Urinary bladder (tissue), 3 donors: ENCODE measurements at regions not wholly inside any gene's neighbourhood (a gene's known extent, or its start where the extent isn't known, plus 50 kb on each side); places are given as distances from the start of the nearest gene placed in this dataset.
"Not testable (repeated sequence)": the region's sequence is repeated elsewhere in the genome, so short reads cannot be mapped to it uniquely, and the experiment has no call there.

Experiments used
- DNase-seq: peaks from one replicate; pipeline ENCODE4 v3.0.0-alpha.2; 2015; ENCODE audit errors: extremely low spot score
- H3K27ac ChIP-seq: one replicate; pipeline ENCODE4 v1.5.1; 2013; ENCODE audit warnings: low read depth, mild to moderate bottlenecking, moderate library complexity
- H3K36me3 ChIP-seq: one replicate; pipeline ENCODE4 v1.6.1; 2013; ENCODE audit warnings: mild to moderate bottlenecking, moderate library complexity; ENCODE audit not compliant: insufficient read depth
- H3K4me1 ChIP-seq: one replicate; pipeline ENCODE4 v1.6.1; 2013; ENCODE audit warnings: mild to moderate bottlenecking, moderate library complexity; ENCODE audit not compliant: insufficient read depth
- H3K4me3 ChIP-seq: one replicate; pipeline ENCODE4 v1.5.1; 2013; ENCODE audit warnings: low read depth, low read length
- WGBS: extraction: QIAGEN DNeasy Blood & Tissue Kit; methylation state at CpG from one replicate; pipeline ENCODE4 v1.1.7; 2013; 5-methylcytosine and 5-hydroxymethylcytosine counted together
- donor health status: healthy with polysubstance abuse.
- donor health status: healthy.

DNA sequence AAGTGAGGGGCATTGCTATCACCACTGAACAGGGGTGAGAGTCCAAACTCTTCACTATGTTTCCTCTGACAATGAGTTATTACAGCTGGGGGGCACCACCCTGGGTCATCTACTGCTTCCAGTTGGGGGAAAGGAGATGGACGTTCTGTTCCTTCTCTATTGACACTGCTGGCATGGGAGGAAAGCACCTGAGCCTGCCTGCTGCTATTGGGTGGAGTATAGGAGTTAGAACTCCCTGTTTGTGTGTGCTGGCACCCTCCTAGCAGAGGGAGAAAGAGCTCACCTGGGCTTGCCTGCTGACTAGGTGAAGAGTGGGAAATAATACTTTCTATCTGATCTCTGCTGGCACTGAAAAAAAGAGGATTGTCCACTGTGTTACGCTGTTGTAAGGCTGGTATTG is 163.8 kb downstream of the MSN start:
- WGBS = 60% methylated on average over 2 of the region's 2 CpGs
- H3K27ac ChIP-seq = no peak overlapping the region
- no peak overlapping the region for H3K4me3 ChIP-seq
- DNase-seq = no peak
- no peaks in the 10 kb centered on the region for H3K36me3 ChIP-seq
- no peaks in the 10 kb centered on the region for H3K4me1 ChIP-seq

DNA sequence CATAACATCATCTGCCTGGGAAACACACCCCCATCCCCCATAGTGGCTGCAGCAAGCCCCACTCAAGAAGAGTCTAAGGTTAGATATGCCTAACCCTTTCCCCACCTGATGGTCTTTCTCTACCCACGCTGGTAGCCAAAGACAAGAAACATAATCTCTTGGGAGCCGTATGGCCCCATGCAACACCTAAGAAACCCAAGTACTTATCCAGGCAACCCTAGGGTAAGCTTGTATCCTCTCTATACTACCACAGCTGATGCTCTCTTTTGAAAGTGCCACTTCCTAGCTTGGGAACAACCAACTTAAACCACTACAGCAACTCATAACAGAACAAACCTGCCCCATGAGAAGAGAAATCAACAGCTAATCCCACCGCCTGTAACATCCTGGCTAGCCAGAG is 161.1 kb downstream of the MSN start:
- no peak for DNase-seq
- WGBS = 88% methylated on average over 3 of the region's 3 CpGs
- H3K36me3 ChIP-seq = no peaks in the 10 kb centered on the region
- H3K27ac ChIP-seq = no peak overlapping the region
- no peaks in the 10 kb centered on the region for H3K4me1 ChIP-seq
- no peak overlapping the region for H3K4me3 ChIP-seq

DNA sequence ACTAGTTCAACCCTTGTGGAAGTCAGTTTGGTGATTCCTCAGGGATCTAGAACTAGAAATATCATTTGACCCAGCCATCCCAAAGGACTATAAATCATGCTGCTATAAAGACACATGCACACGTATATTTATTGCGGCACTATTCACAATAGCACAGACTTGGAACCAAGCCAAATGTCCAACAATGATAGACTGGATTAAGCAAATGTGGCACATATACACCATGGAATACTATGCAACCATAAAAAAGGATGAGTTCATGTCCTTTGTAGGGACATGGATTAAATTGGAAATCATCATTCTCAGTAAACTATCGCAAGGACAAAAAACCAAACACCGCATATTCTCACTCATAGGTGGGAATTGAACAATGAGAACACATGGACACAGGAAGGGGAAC is 157.8 kb downstream of the MSN start:
- 89% methylated on average over 4 of the region's 4 CpGs for WGBS
- not testable (repeated sequence) for H3K4me1 ChIP-seq, H3K36me3 ChIP-seq, H3K4me3 ChIP-seq, H3K27ac ChIP-seq, DNase-seq

DNA sequence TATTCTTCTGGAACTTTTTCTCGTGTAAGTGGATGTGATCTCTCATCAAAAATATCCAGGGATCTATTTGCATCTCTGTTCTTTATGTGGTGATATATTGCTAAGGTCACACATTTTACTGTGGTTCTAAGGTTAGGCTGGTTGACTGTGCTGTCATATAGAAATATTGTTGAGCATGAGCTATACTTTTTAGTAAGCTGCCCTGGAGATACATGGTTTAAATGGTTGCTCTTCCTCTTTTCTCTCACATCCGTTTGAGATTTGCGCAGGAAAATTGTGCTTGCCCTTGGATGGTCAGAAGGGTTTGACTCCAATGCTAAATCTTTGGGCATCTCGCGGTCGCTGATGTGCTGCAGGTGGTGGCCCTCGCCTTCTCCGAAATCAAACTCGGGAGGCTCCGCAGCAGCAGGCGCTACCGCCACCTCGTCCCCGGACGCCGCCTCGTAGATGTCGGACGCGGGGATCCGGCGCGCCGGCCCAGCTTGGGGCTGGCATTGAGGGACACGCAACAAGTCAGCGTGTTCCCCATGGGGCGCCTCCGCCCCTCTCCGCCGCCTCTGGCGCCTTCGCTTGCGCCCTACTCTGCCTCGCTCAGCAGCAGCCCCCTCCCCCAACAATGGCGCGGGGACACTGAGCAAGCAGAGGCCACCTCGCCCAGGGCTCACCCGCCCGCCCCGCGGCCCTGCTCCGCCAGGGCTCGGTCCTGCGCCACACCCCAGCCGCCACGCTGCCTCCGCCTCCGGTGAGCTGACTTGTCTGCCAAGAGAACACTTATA is 154.5 kb downstream of the MSN start:
- Histone ChIP-seq H3K4me1 (no peaks in the 10 kb centered on the region), H3K27ac (no peak overlapping the region), H3K36me3 (no peaks in the 10 kb centered on the region), H3K4me3 (peak overlapping the region; percentile 31)
- no peak for DNase-seq
- 5% methylated on average over 48 of the region's 48 CpGs for WGBS

DNA sequence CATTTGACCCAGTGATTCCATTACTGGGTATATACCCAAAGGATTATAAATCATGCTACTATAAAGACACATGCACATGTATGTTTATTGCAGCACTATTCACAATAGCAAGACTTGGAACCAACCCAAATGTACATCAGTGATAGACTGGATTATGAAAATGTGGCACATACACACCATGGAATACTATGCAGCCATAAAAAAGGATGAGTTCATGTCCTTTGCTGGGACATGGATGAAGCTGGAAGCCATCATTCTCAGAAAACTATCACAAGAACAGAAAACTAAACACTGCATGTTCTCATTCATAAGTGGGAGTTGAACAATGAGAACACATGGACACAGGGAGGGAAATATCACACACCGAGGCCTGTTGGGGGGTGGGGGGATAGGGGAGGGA is 152.5 kb downstream of the MSN start:
- H3K27ac ChIP-seq, H3K36me3 ChIP-seq, H3K4me3 ChIP-seq, DNase-seq, H3K4me1 ChIP-seq: not testable (repeated sequence)
- 96% methylated on average over 1 of the region's 1 CpG for WGBS

DNA sequence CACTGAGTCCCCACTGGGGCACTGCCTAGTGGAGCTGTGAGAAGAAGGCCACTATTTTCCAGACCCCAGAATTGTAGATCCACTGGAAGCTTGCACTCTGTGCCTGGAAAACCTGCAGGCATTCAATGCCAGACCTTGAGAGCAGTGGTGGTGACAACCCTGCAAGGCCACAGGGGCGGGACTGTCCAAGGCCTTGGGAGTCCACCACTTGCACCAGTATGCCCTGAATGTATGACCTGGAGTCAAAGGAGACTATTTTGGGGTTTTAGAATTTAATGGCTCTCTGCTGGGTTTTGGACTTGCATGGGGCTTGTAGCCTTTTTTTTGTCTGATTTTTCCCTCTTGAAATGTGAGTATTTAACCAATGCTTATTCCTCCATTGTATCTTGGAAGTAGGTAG is 145.8 kb downstream of the MSN start:
- Histone ChIP-seq H3K27ac (no peak overlapping the region), H3K4me1 (no peaks in the 10 kb centered on the region), H3K4me3 (no peak overlapping the region), H3K36me3 (no peaks in the 10 kb centered on the region)
- WGBS = 85% methylated on average over 1 of the region's 1 CpG
- no peak for DNase-seq

DNA sequence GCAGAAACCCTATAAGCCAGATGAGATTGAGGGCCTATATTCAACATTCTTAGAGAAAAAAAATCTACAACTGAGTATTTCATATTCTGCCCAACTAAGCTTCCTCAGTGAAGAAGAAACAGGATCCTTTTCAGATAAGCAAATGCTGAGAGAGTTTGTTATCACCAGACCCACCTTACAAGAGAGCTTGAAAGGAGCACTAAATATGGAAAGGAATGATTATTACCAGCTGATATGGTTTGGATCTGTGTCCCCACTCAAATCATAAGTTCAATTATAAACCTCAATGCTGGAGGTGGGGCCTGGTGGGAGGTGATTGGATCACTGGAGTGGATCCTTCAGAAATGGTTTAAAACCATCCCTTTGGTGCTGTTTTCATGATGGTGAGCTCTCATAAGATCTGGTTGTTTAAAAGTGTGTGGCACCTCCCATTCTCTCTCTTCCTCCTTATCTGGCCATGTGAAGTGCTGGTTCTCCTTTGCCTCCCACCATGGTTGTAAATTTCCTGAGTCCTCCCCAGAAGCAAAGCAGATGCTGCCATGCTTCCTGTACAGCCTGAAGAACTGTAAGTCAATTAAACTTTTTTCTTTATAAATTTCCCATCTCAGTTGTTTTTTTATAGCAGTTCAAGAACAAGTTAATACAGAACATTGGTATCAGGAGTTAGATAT is 144.2 kb downstream of the MSN start:
- H3K4me3 ChIP-seq = no peak overlapping the region
- no peaks in the 10 kb centered on the region for H3K4me1 ChIP-seq
- no peak overlapping the region for H3K27ac ChIP-seq
- DNase-seq = no peak
- no peaks in the 10 kb centered on the region for H3K36me3 ChIP-seq
